Small intestine (tissue), 7 donors: ENCODE measurements at regions not wholly inside any gene's neighbourhood (a gene's known extent, or its start where the extent isn't known, plus 50 kb on each side); places are given as distances from the start of the nearest gene placed in this dataset.

Source experiments
- DNase-seq, 2 donors: peaks; one replicate each; pipeline versions ENCODE4 v3.0.0 to v3.0.0-alpha.2; 2013
- FAIRE-seq: peaks from 2 replicates; lab custom pipeline; 2012; peaks lifted over from hg19 to GRCh38; lab: Jason Lieb, UNC
- H3K27ac ChIP-seq, 3 donors: one replicate each; pipeline ENCODE4 v1.5.1; 2013; ENCODE audit warnings: low read length in 2 of 3, mild to moderate bottlenecking in 2 of 3, control low read depth in 1 of 3, inconsistent platforms in 1 of 3, low read depth in 1 of 3, moderate library complexity in 1 of 3
- H3K27me3 ChIP-seq, 3 donors: one replicate each; pipeline ENCODE4 v1.6.1; 2013; ENCODE audit warnings: low read length in 3 of 3, inconsistent platforms in 1 of 3; ENCODE audit not compliant: control insufficient read depth in 3 of 3, insufficient read depth in 3 of 3
- H3K36me3 ChIP-seq, 3 donors: one replicate each; pipeline ENCODE4 v1.6.1; 2013; ENCODE audit warnings: low read length in 3 of 3, inconsistent platforms in 1 of 3, low read depth in 1 of 3, mild to moderate bottlenecking in 1 of 3, moderate library complexity in 1 of 3; ENCODE audit not compliant: control insufficient read depth in 3 of 3, insufficient read depth in 2 of 3
- H3K4me1 ChIP-seq, 3 donors: one replicate each; pipeline ENCODE4 v1.6.1; 2013; ENCODE audit warnings: low read length in 2 of 3, inconsistent platforms in 1 of 3, low read depth in 1 of 3, mild to moderate bottlenecking in 1 of 3, moderate library complexity in 1 of 3; ENCODE audit not compliant: control insufficient read depth in 3 of 3, insufficient read depth in 2 of 3
- H3K4me3 ChIP-seq, 3 donors: one replicate each; pipeline ENCODE4 v1.5.1; 2013; ENCODE audit warnings: low read length in 3 of 3, control low read depth in 1 of 3, inconsistent platforms in 1 of 3, low read depth in 1 of 3, mild to moderate bottlenecking in 1 of 3, moderate library complexity in 1 of 3
- H3K9me3 ChIP-seq, 2 donors: one replicate each; pipeline ENCODE4 v1.6.1; 2013; ENCODE audit warnings: low read depth in 1 of 2, low read length in 1 of 2; ENCODE audit not compliant: control insufficient read depth in 2 of 2, insufficient read depth in 1 of 2
- WGBS, 3 donors: extraction: QIAGEN DNeasy Blood & Tissue Kit; methylation state at CpG; one replicate each; pipeline ENCODE4 v1.1.7; 2013; 5-methylcytosine and 5-hydroxymethylcytosine counted together
- donor health status: healthy with polysubstance abuse.
- donor health status: control.
- donor health status: control.
- donor health status: Bipolar disorder and iron deficiency.
- donor health status: healthy.

DNA sequence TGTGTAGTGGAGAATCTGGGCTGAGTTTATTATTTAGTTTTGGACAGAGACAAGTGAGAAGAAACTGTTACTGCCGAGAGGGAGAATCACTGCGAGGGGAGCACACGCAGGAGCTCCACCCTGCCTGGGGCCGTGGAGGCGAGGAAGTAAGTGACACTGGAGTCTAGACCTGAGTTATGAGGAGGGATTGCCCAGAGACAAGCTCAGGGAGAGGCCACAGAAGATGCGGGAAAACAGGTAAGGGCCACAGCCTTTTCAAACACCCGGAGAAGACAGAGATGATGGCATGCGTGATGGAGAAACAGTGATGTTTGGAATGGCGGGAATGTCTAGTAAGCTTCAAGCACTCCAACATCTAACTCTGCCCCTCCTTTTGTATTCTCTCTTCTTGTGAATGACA, 84.1 kb downstream of the TNFSF11 start:
- Histone ChIP-seq H3K27me3 (no peaks in the 10 kb centered on the region), H3K9me3 (no peaks in the 10 kb centered on the region), H3K4me1 (no peaks in the 10 kb centered on the region), H3K4me3 (no peak overlapping the region), H3K36me3 (no peaks in the 10 kb centered on the region), H3K27ac (no peak overlapping the region)
- 82 to 86% (median 85%) methylated on average over 9 of the region's 9 CpGs for WGBS, 3 donors
- no peak for DNase-seq
- FAIRE-seq, result no peak

GRCh38 chr13:42660333-42660965, 86.5 kb downstream of the TNFSF11 start:
- Histone ChIP-seq H3K4me3 (no peak overlapping the region), H3K36me3 (no peaks in the 10 kb centered on the region), H3K27me3 (no peaks in the 10 kb centered on the region), H3K27ac (no peak overlapping the region), H3K9me3 (no peaks in the 10 kb centered on the region), H3K4me1 (no peaks in the 10 kb centered on the region)
- FAIRE-seq (no peak), DNase-seq (no peak)
- WGBS, 3 donors, result 48 to 77% (median 49%) methylated on average over 5 of the region's 5 CpGs

DNA sequence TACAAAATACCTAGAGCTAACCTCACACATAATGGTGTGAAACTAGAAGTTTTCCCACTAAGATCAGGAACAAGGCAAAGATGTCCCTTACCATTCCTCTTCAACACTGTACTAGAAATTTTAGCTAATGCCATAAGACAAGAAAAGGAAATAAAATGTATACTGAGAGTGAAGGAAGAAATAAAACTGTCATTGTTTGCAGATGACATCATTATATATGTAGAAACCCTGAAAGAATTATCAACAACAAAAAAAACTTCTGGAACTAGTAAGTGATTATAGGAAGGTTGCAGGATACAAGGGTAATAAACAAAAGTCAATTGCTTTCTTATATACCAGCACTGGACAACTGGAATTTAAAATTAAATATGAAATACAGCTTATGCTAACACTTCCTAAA, 93.7 kb downstream of the TNFSF11 start:
- FAIRE-seq (no peak), DNase-seq (no peak)
- Histone ChIP-seq H3K4me1 (no peaks in the 10 kb centered on the region), H3K9me3 (no peaks in the 10 kb centered on the region), H3K36me3 (no peaks in the 10 kb centered on the region), H3K27me3 (no peaks in the 10 kb centered on the region), H3K4me3 (no peak overlapping the region), H3K27ac (no peak overlapping the region)

GRCh38 chr13:42671502-42671901, 97.5 kb downstream of the TNFSF11 start:
- H3K27me3 ChIP-seq, result no peaks in the 10 kb centered on the region
- no peak overlapping the region for H3K4me3 ChIP-seq
- no peak overlapping the region for H3K27ac ChIP-seq
- no peaks in the 10 kb centered on the region for H3K4me1 ChIP-seq
- peaks cover 0 to 6% of the 10 kb centered on the region in 2 donors for H3K9me3 ChIP-seq
- H3K36me3 ChIP-seq, result no peaks in the 10 kb centered on the region
- WGBS, 3 donors, result 75 to 80% (median 79%) methylated on average over 7 of the region's 7 CpGs
- DNase-seq (no peak), FAIRE-seq (no peak)

- FAIRE-seq (no peak), DNase-seq (no peak)
- Histone ChIP-seq H3K27ac (no peak overlapping the region), H3K27me3 (no peaks in the 10 kb centered on the region), H3K4me1 (no peaks in the 10 kb centered on the region), H3K36me3 (no peaks in the 10 kb centered on the region), H3K9me3 (peaks cover 0 to 6% of the 10 kb centered on the region in 2 donors), H3K4me3 (no peak overlapping the region)
- 64 to 80% (median 77%) methylated on average over 2 of the region's 2 CpGs for WGBS, 3 donors
Measured at GRCh38 chr13:42673677-42674076, 99.7 kb downstream of the TNFSF11 start.

DNA sequence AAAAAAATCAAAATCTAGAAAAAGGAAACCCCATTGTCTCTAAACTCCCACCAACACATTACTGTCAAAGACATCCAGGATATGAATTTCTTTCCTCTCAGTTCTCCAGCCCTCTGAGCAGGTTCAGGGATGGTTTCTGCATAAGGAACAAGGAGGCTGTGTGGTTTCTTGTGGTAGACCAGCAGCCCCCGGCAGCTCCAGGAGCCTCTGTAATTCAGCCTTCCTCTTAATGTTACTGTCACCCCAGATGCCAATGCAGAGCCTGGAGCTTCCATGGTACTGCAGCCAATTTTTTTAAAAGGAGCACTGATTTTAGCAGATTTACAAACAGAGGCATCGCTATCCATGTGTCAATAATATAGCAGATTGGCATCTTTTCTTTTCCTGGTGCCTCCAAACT, 100.6 kb upstream of the FAM216B start:
- H3K4me1 ChIP-seq, result no peaks in the 10 kb centered on the region
- 40 to 50% (median 41%) methylated on average over 2 of the region's 2 CpGs for WGBS, 3 donors
- no peak overlapping the region for H3K4me3 ChIP-seq
- H3K27ac ChIP-seq, result no peak overlapping the region
- H3K36me3 ChIP-seq, result no peaks in the 10 kb centered on the region
- peaks cover 0 to 2% (median 0%) of the 10 kb centered on the region in 3 donors for H3K27me3 ChIP-seq
- FAIRE-seq, result no peak
- DNase-seq, result no peak
- H3K9me3 ChIP-seq, result no peaks in the 10 kb centered on the region

DNA sequence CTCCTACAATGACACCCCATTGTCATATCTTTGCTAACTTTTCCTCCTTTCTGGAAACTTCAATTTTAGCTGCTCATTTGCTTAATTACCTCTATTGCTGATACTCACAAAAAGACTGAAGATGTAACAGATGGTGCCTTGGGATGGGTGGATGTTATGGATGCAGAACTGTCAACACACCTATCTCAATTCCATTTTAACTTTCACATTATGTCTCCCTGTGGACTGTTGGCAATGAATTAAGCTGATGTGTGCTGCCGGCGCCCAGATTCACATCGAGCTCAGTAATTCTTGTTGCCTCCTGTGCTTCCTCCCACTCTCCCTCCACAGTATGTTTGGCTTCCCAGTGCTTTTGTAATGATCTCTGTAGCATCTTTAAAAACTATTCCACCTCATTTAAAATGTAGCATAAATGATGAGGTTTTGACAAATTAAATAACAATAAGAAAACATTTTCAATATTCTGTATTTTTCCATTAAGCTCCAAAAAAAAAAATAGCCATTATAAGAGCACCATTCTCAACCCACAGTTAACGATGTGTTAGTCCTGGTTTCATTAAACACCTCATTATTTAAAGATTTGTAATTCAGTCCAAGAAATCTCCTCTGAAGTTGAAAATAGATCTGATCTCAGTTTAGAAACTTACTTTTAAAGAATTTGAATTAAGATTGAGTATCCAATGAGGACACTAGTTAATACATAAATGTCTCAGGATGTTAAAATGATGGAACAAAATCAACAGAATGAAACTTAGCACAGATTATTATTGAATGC, 99.9 kb upstream of the FAM216B start:
- H3K27ac ChIP-seq, result no peak overlapping the region
- no peak for DNase-seq
- peaks cover 0 to 2% (median 0%) of the 10 kb centered on the region in 3 donors for H3K27me3 ChIP-seq
- no peaks in the 10 kb centered on the region for H3K9me3 ChIP-seq
- H3K36me3 ChIP-seq, result no peaks in the 10 kb centered on the region
- WGBS, 3 donors, result 87 to 92% (median 91%) methylated on average over 4 of the region's 4 CpGs
- no peak overlapping the region for H3K4me3 ChIP-seq
- FAIRE-seq, result no peak
- H3K4me1 ChIP-seq, result no peaks in the 10 kb centered on the region

DNA sequence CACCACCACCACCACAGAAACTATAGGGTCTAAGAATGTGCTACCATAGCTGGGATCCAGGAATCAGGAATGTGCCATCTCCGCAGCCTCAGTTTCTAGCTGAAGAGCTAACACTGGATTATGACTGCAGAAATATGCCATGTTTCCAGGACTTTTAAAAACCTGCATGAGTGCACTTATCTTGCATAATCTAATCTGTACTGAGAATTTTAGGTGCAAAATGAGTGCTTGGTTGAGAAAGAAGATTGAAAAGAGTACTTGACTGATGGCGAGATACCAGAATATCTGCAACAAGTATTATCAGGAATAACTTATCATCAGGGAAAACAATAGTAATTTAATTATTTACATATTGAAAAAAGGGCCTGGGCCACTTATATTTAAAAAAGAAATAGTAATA, 97.2 kb upstream of the FAM216B start:
- Histone ChIP-seq H3K4me1 (no peaks in the 10 kb centered on the region), H3K4me3 (no peak overlapping the region), H3K36me3 (no peaks in the 10 kb centered on the region), H3K9me3 (no peaks in the 10 kb centered on the region), H3K27me3 (peaks cover 0 to 1% (median 0%) of the 10 kb centered on the region in 3 donors), H3K27ac (no peak overlapping the region)
- FAIRE-seq (no peak), DNase-seq (no peak)
- 26 to 57% (median 45%) methylated on average over 2 of the region's 2 CpGs for WGBS, 3 donors
